Endothelial cell of umbilical vein (primary cell): ENCODE measurements at regions not wholly inside any gene's neighbourhood (a gene's known extent, or its start where the extent isn't known, plus 50 kb on each side); places are given as distances from the start of the nearest gene placed in this dataset.

Experiments
- BruUV-seq: library from RNA; stranded (reverse); fragments of 400-500 nt; replicated peaks from 2 replicates; lab custom pipeline; 2021; lab: Mats Ljungman, UMichigan
- CTCF ChIA-PET: fragments of 300-600, 350-600 bp; sonication (Branson Sonifier 250); formaldehyde crosslinking; loops from one replicate; lab custom pipeline; 2021; ENCODE audit warnings: antibody characterized with exemption, inconsistent platforms; lab: Charles Lee
- POLR2A ChIA-PET: fragments of 300-600, 350-600 bp; sonication (Branson Sonifier 250); formaldehyde crosslinking; loops from one replicate; lab custom pipeline; 2021; ENCODE audit warnings: antibody characterized with exemption, inconsistent platforms; lab: Charles Lee
- DNase-seq: peaks from one replicate; pipeline ENCODE4 v3.0.0-alpha.2; 2011; ENCODE audit warnings: low read depth, low spot score
- FAIRE-seq: peaks from 2 replicates; lab custom pipeline; 2011; peaks lifted over from hg19 to GRCh38; lab: Jason Lieb, UNC
- H2AFZ ChIP-seq: 2 replicates; pipeline ENCODE4 v1.6.0; 2012; ENCODE audit warnings: low read depth, low read length, control low read depth, inconsistent platforms
- H3K27ac ChIP-seq: 2 replicates; pipeline ENCODE4 v1.5.1; 2011; ENCODE audit warnings: low read depth, mild to moderate bottlenecking, control low read depth, low read length, moderate library complexity; ENCODE audit not compliant: insufficient read depth
- H3K27me3 ChIP-seq, 2 experiments: 2 replicates each; pipeline versions ENCODE4 v1.6.0 to v1.6.1; 2011; ENCODE audit warnings: low read length in 2 of 2, mixed read lengths in 1 of 2; ENCODE audit not compliant: control insufficient read depth in 2 of 2, insufficient read depth in 2 of 2
- H3K36me3 ChIP-seq, 2 experiments: 2 replicates in 1 of 2; 3 replicates in 1 of 2; pipeline ENCODE4 v1.5.1; 2011; ENCODE audit warnings: low read length in 2 of 2, mild to moderate bottlenecking in 1 of 2, moderate library complexity in 1 of 2; ENCODE audit not compliant: control insufficient read depth in 2 of 2, insufficient read depth in 2 of 2; ENCODE audit errors: extremely low read depth in 1 of 2
- H3K4me1 ChIP-seq: 3 replicates; pipeline ENCODE4 v1.5.1; 2011; ENCODE audit warnings: mild to moderate bottlenecking, low read length; ENCODE audit not compliant: control insufficient read depth, insufficient read depth; ENCODE audit errors: extremely low read depth
- H3K4me2 ChIP-seq: 2 replicates; pipeline ENCODE4 v1.6.1; 2011; ENCODE audit warnings: low read length, control low read depth, mixed read lengths; ENCODE audit not compliant: insufficient read depth
- H3K4me3 ChIP-seq, 3 experiments: fragments of 200-600 bp in 1 of 3; sonication (generic), shearing (Covaris generic) in 1 of 3; replicated peaks in 1 of 3; 2 replicates each; pipeline ENCODE4 v1.5.1; 2011 to 2016; ENCODE audit warnings: control low read depth in 3 of 3, low read length in 3 of 3, mild to moderate bottlenecking in 2 of 3, inconsistent platforms in 1 of 3, low read depth in 1 of 3, moderate library complexity in 1 of 3; ENCODE audit not compliant: insufficient read depth in 1 of 3
- H3K79me2 ChIP-seq: 2 replicates; pipeline ENCODE4 v1.6.0; 2012; ENCODE audit warnings: low read length, inconsistent platforms; ENCODE audit not compliant: control insufficient read depth, insufficient read depth
- H3K9ac ChIP-seq: replicated peaks from 2 replicates; pipeline ENCODE3; 2011; ENCODE audit warnings: low read length, control low read depth; ENCODE audit not compliant: insufficient read depth; ENCODE audit errors: extremely low read depth
- H3K9me1 ChIP-seq: replicated peaks from 3 replicates; pipeline ENCODE4 v1.6.0; 2011; ENCODE audit warnings: mild to moderate bottlenecking, low read length; ENCODE audit not compliant: control insufficient read depth, insufficient read depth; ENCODE audit errors: extremely low read depth
- H3K9me3 ChIP-seq: replicated peaks from 2 replicates; pipeline ENCODE4 v1.5.1; 2012; ENCODE audit warnings: low read length, inconsistent platforms; ENCODE audit not compliant: control insufficient read depth, insufficient read depth
- H4K20me1 ChIP-seq: replicated peaks from 2 replicates; pipeline ENCODE3; 2011; ENCODE audit warnings: mild to moderate bottlenecking, low read length; ENCODE audit not compliant: control insufficient read depth, insufficient read depth; ENCODE audit errors: extremely low read depth
- CTCF ChIP-seq, 2 donors: IDR thresholded peaks; 1 replicate in 1 of 2; 2 replicates in 1 of 2; pipeline ENCODE4 v1.5.1; 2011; ENCODE audit warnings: low read length in 2 of 2, mild to moderate bottlenecking in 2 of 2, moderate library complexity in 2 of 2, control low read depth in 1 of 2, inconsistent platforms in 1 of 2, low read depth in 1 of 2; ENCODE audit not compliant: insufficient read depth in 1 of 2; ENCODE audit errors: extremely low read depth in 1 of 2
- EZH2 ChIP-seq: IDR thresholded peaks from 2 replicates; pipeline ENCODE4 v1.6.1; 2012; ENCODE audit warnings: borderline replicate concordance, low read depth, mild to moderate bottlenecking, moderate library complexity, low read length, inconsistent platforms; ENCODE audit not compliant: severe bottlenecking
- FOS ChIP-seq: IDR thresholded peaks from 2 replicates; pipeline ENCODE4 v1.6.1; 2011; ENCODE audit warnings: mild to moderate bottlenecking, low read length, moderate library complexity, borderline replicate concordance; ENCODE audit not compliant: insufficient read depth
- GATA2 ChIP-seq: IDR thresholded peaks from 2 replicates; pipeline ENCODE4 v1.7.0; 2011; ENCODE audit warnings: low read depth, mild to moderate bottlenecking, moderate library complexity, mixed read lengths, low read length; ENCODE audit not compliant: insufficient read length, insufficient read depth
- JUN ChIP-seq: IDR thresholded peaks from 2 replicates; pipeline ENCODE4 v1.6.1; 2011; ENCODE audit warnings: borderline replicate concordance, low read depth; ENCODE audit not compliant: insufficient read length, insufficient read depth
- MAX ChIP-seq: IDR thresholded peaks from 2 replicates; pipeline ENCODE4 v1.6.1; 2011; ENCODE audit not compliant: insufficient read depth, insufficient read length
- MYC ChIP-seq: IDR thresholded peaks from one replicate; pipeline ENCODE4 v1.6.1; 2011; ENCODE audit warnings: mild to moderate bottlenecking, low read depth, low read length
- POLR2A ChIP-seq: IDR thresholded peaks from 2 replicates; pipeline ENCODE4 v1.6.1; 2012; ENCODE audit warnings: low read depth, mild to moderate bottlenecking, control low read depth, low read length
- POLR2AphosphoS5 ChIP-seq: IDR thresholded peaks from 2 replicates; pipeline ENCODE4 v1.6.1; 2012; ENCODE audit warnings: low read depth, mild to moderate bottlenecking, control low read depth, low read length, moderate library complexity; ENCODE audit not compliant: insufficient read depth
- dilution Hi-C: fragments of 300-500 bp; cut with MboI; formaldehyde crosslinking; loops from one replicate; pipeline ENCODE4 v1.15.0; 2019; ENCODE audit warnings: low sequenced_read_pairs; ENCODE audit not compliant: extremely low pct_ligation_motif_present
- intact Hi-C: fragments of 100-400 bp; cut with micrococcal nuclease; formaldehyde crosslinking; loops from one replicate; pipeline ENCODE4 v1.10.0; 2022

GRCh38 chr7:113816639-113817038, 102.2 kb downstream of the PPP1R3A start:
- H3K9ac ChIP-seq: no peak overlapping the region
- DNase-seq: no peak
- H3K4me3 ChIP-seq: no peak overlapping the region
- ChIA-PET POLR2A (no interaction called here), CTCF (no interaction called here)
- H3K27me3 ChIP-seq: no peaks in the 10 kb centered on the region
- no peak overlapping the region for H3K4me2 ChIP-seq
- dilution Hi-C loops: no loop called here
- H3K36me3 ChIP-seq: no peaks in the 10 kb centered on the region
- TF ChIP-seq JUN (no peak), GATA2 (no peak), MAX (no peak), FOS (no peak), POLR2AphosphoS5 (no peak), EZH2 (no peak), POLR2A (no peak), CTCF (IDR thresholded peaks at IDR 0.05; ENCODE audit: extremely low read depth in 1 of 2, insufficient read depth in 1 of 2, low read depth in 1 of 2, low read length in 2 of 2) (no peak), MYC (no peak)
- no peak overlapping the region for H3K27ac ChIP-seq
- no peak for FAIRE-seq
- intact Hi-C loops: no loop called here
- H3K9me3 ChIP-seq: no peaks in the 10 kb centered on the region
- no peak overlapping the region for H2AFZ ChIP-seq
- H3K4me1 ChIP-seq: no peaks in the 10 kb centered on the region
- no TSS peak for BruUV-seq
- H3K9me1 ChIP-seq: no peaks in the 10 kb centered on the region
- H4K20me1 ChIP-seq: no peaks in the 10 kb centered on the region
- no peaks in the 10 kb centered on the region for H3K79me2 ChIP-seq
